ENCODE measurements at regions not wholly inside any gene's neighbourhood (a gene's known extent, or its start where the extent isn't known, plus 50 kb on each side); places are given as distances from the start of the nearest gene placed in this dataset.

GRCh38 chr21:38186661-38187270 is 70.0 kb upstream of the KCNJ15 start:
- Histone ChIP-seq H3K9me2 (replicated peaks; ENCODE audit: insufficient read depth, low read length) (no peaks in the 10 kb centered on the region), H3K27ac (ENCODE audit: low read length) (no peak overlapping the region), H3K4me2 (ENCODE audit: low read depth, low read length) (no peak overlapping the region), H3K4me3 (ENCODE audit: low read length) (no peak overlapping the region), H3K9ac (ENCODE audit: low read length) (no peak overlapping the region), H3K27me3 (replicated peaks; ENCODE audit: insufficient read depth, low read length) (no peaks in the 10 kb centered on the region; the same call in 1 of the 2 replicates), H3K9me3 (replicated peaks; ENCODE audit: insufficient read depth, low read length) (no peaks in the 10 kb centered on the region), H2AFZ (ENCODE audit: low read length) (no peak overlapping the region), H3F3A (ENCODE audit: insufficient read depth, low read length) (no peaks in the 10 kb centered on the region), H3K4me1 (ENCODE audit: low read length) (no peaks in the 10 kb centered on the region), H3K36me3 (replicated peaks; ENCODE audit: insufficient read depth, low read length) (no peaks in the 10 kb centered on the region), H4K20me1 (ENCODE audit: insufficient read depth, low read length) (no peaks in the 10 kb centered on the region), H3K79me2 (ENCODE audit: low read length) (no peaks in the 10 kb centered on the region)
- TF ChIP-seq EZH2 (optimal IDR thresholded peaks at IDR 0.05; ENCODE audit: low read depth, low read length) = no peak
- TF ChIP-seq EZH2phosphoT487 (IDR thresholded peaks at IDR 0.05; ENCODE audit: low read length) = no peak
- TF ChIP-seq CTCF (IDR thresholded peaks at IDR 0.05; ENCODE audit: low read length) = no peak
- DNase-seq = no peak

GRCh38 chr21:38188037-38188436 is 68.8 kb upstream of the KCNJ15 start:
- H3K4me3 ChIP-seq (ENCODE audit: low read length) = no peak overlapping the region
- no peaks in the 10 kb centered on the region for H3K4me1 ChIP-seq (ENCODE audit: low read length)
- no peaks in the 10 kb centered on the region for H3F3A ChIP-seq (ENCODE audit: insufficient read depth, low read length)
- no peaks in the 10 kb centered on the region for H3K9me2 ChIP-seq (replicated peaks; ENCODE audit: insufficient read depth, low read length)
- no peak overlapping the region for H3K27ac ChIP-seq (ENCODE audit: low read length)
- no peaks in the 10 kb centered on the region; the same call in 1 of the 2 replicates for H3K27me3 ChIP-seq (replicated peaks; ENCODE audit: insufficient read depth, low read length)
- H3K36me3 ChIP-seq (replicated peaks; ENCODE audit: insufficient read depth, low read length) = no peaks in the 10 kb centered on the region
- H3K4me2 ChIP-seq (ENCODE audit: low read depth, low read length) = no peak overlapping the region
- TF ChIP-seq EZH2 (optimal IDR thresholded peaks at IDR 0.05; ENCODE audit: low read depth, low read length) (no peak), CTCF (IDR thresholded peaks at IDR 0.05; ENCODE audit: low read length) (no peak), EZH2phosphoT487 (IDR thresholded peaks at IDR 0.05; ENCODE audit: low read length) (no peak)
- no peak overlapping the region for H3K9ac ChIP-seq (ENCODE audit: low read length)
- DNase-seq = no peak
- no peak overlapping the region for H2AFZ ChIP-seq (ENCODE audit: low read length)
- no peaks in the 10 kb centered on the region for H3K79me2 ChIP-seq (ENCODE audit: low read length)
- no peaks in the 10 kb centered on the region for H4K20me1 ChIP-seq (ENCODE audit: insufficient read depth, low read length)
- H3K9me3 ChIP-seq (replicated peaks; ENCODE audit: insufficient read depth, low read length) = no peaks in the 10 kb centered on the region

GRCh38 chr21:38196036-38196435 is 60.8 kb upstream of the KCNJ15 start:
- no peak overlapping the region for H2AFZ ChIP-seq (ENCODE audit: low read length)
- H3K4me2 ChIP-seq (ENCODE audit: low read depth, low read length) = no peak overlapping the region
- H3K9me2 ChIP-seq (replicated peaks; ENCODE audit: insufficient read depth, low read length) = no peaks in the 10 kb centered on the region
- H3K4me3 ChIP-seq (ENCODE audit: low read length) = no peak overlapping the region
- H3K79me2 ChIP-seq (ENCODE audit: low read length) = no peaks in the 10 kb centered on the region
- H3K9ac ChIP-seq (ENCODE audit: low read length) = no peak overlapping the region
- no peak for DNase-seq
- no peaks in the 10 kb centered on the region for H3K36me3 ChIP-seq (replicated peaks; ENCODE audit: insufficient read depth, low read length)
- H3K9me3 ChIP-seq (replicated peaks; ENCODE audit: insufficient read depth, low read length) = no peaks in the 10 kb centered on the region
- H3K27me3 ChIP-seq (replicated peaks; ENCODE audit: insufficient read depth, low read length) = no peaks in the 10 kb centered on the region
- H3K4me1 ChIP-seq (ENCODE audit: low read length) = no peaks in the 10 kb centered on the region
- no peaks in the 10 kb centered on the region for H3F3A ChIP-seq (ENCODE audit: insufficient read depth, low read length)
- no peaks in the 10 kb centered on the region for H4K20me1 ChIP-seq (ENCODE audit: insufficient read depth, low read length)
- no peak for TF ChIP-seq EZH2phosphoT487 (IDR thresholded peaks at IDR 0.05; ENCODE audit: low read length)
- no peak for TF ChIP-seq CTCF (IDR thresholded peaks at IDR 0.05; ENCODE audit: low read length)
- no peak for TF ChIP-seq EZH2 (optimal IDR thresholded peaks at IDR 0.05; ENCODE audit: low read depth, low read length)
- no peak overlapping the region for H3K27ac ChIP-seq (ENCODE audit: low read length)
